ENCODE measurements at regions not wholly inside any gene's neighbourhood (a gene's known extent, or its start where the extent isn't known, plus 50 kb on each side); places are given as distances from the start of the nearest gene placed in this dataset.

- Mint-ChIP-seq H3K36me3 (ENCODE audit: low read depth) (no peaks in the 10 kb centered on the region), H3K9me3 (ENCODE audit: low read depth) (no peaks in the 10 kb centered on the region), H3K27me3 (ENCODE audit: low read depth) (peaks cover 8% of the 10 kb centered on the region), H3K4me1 (ENCODE audit: low read depth) (no peaks in the 10 kb centered on the region), H3K4me3 (ENCODE audit: unreplicated experiment) (no peak overlapping the region), H3K27ac (ENCODE audit: unreplicated experiment) (no peak overlapping the region)
- DNase-seq (ENCODE audit: low spot score) = no peak
- TF ChIP-seq CTCF (IDR thresholded peaks at IDR 0.05) = no peak
Observed at GRCh38 chr1:221240690-221241089, 361.4 kb downstream of the HLX start.

- Mint-ChIP-seq H3K4me1 (ENCODE audit: low read depth) (no peaks in the 10 kb centered on the region), H3K27me3 (ENCODE audit: low read depth) (peaks cover 7% of the 10 kb centered on the region), H3K27ac (ENCODE audit: unreplicated experiment) (no peak overlapping the region), H3K9me3 (ENCODE audit: low read depth) (no peaks in the 10 kb centered on the region), H3K4me3 (ENCODE audit: unreplicated experiment) (no peak overlapping the region), H3K36me3 (ENCODE audit: low read depth) (no peaks in the 10 kb centered on the region)
- TF ChIP-seq CTCF (IDR thresholded peaks at IDR 0.05) = no peak
- DNase-seq (ENCODE audit: low spot score) = no peak
Observed at GRCh38 chr1:221241157-221241556, 361.9 kb downstream of the HLX start.

GRCh38 chr1:221241592-221241991 lies 362.3 kb downstream of the HLX start:
- Mint-ChIP-seq H3K4me1 (ENCODE audit: low read depth) (no peaks in the 10 kb centered on the region), H3K27ac (ENCODE audit: unreplicated experiment) (no peak overlapping the region), H3K27me3 (ENCODE audit: low read depth) (peaks cover 7% of the 10 kb centered on the region), H3K4me3 (ENCODE audit: unreplicated experiment) (no peak overlapping the region), H3K9me3 (ENCODE audit: low read depth) (no peaks in the 10 kb centered on the region), H3K36me3 (ENCODE audit: low read depth) (no peaks in the 10 kb centered on the region)
- DNase-seq (ENCODE audit: low spot score) = no peak
- TF ChIP-seq CTCF (IDR thresholded peaks at IDR 0.05) = no peak

- no peak for DNase-seq (ENCODE audit: low spot score)
- Mint-ChIP-seq H3K27me3 (ENCODE audit: low read depth) (no peaks in the 10 kb centered on the region), H3K4me1 (ENCODE audit: low read depth) (no peaks in the 10 kb centered on the region), H3K27ac (ENCODE audit: unreplicated experiment) (no peak overlapping the region), H3K4me3 (ENCODE audit: unreplicated experiment) (no peak overlapping the region), H3K9me3 (ENCODE audit: low read depth) (no peaks in the 10 kb centered on the region), H3K36me3 (ENCODE audit: low read depth) (no peaks in the 10 kb centered on the region)
- TF ChIP-seq CTCF (IDR thresholded peaks at IDR 0.05) = no peak
Observed at GRCh38 chr1:221246067-221246466, 366.8 kb downstream of the HLX start.

GRCh38 chr1:221246628-221247415 lies 367.6 kb downstream of the HLX start:
- H3K9me3 Mint-ChIP-seq (ENCODE audit: low read depth) = no peaks in the 10 kb centered on the region
- H3K4me1 Mint-ChIP-seq (ENCODE audit: low read depth) = no peaks in the 10 kb centered on the region
- no peaks in the 10 kb centered on the region for H3K36me3 Mint-ChIP-seq (ENCODE audit: low read depth)
- DNase-seq (ENCODE audit: low spot score) = no peak
- H3K27me3 Mint-ChIP-seq (ENCODE audit: low read depth) = no peaks in the 10 kb centered on the region
- no peak overlapping the region for H3K27ac Mint-ChIP-seq (ENCODE audit: unreplicated experiment)
- no peak for TF ChIP-seq CTCF (IDR thresholded peaks at IDR 0.05)
- H3K4me3 Mint-ChIP-seq (ENCODE audit: unreplicated experiment) = no peak overlapping the region
